Left lung (tissue), 4 donors: ENCODE measurements at regions not wholly inside any gene's neighbourhood (a gene's known extent, or its start where the extent isn't known, plus 50 kb on each side); places are given as distances from the start of the nearest gene placed in this dataset.

Experiments
- ATAC-seq: fragments of 200-7000 bp; cut with Tn5 transposase; one replicate; pipeline ENCODE4 v1.9.1; 2020; ENCODE audit warnings: moderate library complexity
- DNase-seq, 4 donors: peaks; one replicate each; pipeline ENCODE4 v3.0.0-alpha.2; 2013 to 2020
- H3K27ac ChIP-seq, 2 donors: fragments of 200-600 bp; sonication (generic) in 1 of 2; one replicate each; pipeline versions ENCODE4 v1.5.0 to v1.8.0; 2020 to 2021
- H3K27me3 ChIP-seq, 2 donors: fragments of 200-600 bp; sonication (generic) in 1 of 2; one replicate each; pipeline versions ENCODE4 v1.5.0 to v1.8.0; 2020 to 2021
- H3K36me3 ChIP-seq, 2 donors: fragments of 200-600 bp; sonication (generic) in 1 of 2; one replicate each; pipeline versions ENCODE4 v1.5.0 to v1.8.0; 2020 to 2021
- H3K4me1 ChIP-seq, 2 donors: fragments of 200-600 bp; one replicate each; pipeline ENCODE4 v1.8.0; 2021
- H3K4me3 ChIP-seq, 2 donors: fragments of 200-600 bp; sonication (generic) in 1 of 2; one replicate each; pipeline versions ENCODE4 v1.5.0 to v1.8.0; 2020 to 2021; ENCODE audit warnings: mild to moderate bottlenecking in 1 of 2
- H3K9me3 ChIP-seq, 2 donors: fragments of 200-600 bp; sonication (generic) in 1 of 2; one replicate each; pipeline versions ENCODE4 v1.5.0 to v1.8.0; 2020 to 2021
- intact Hi-C, 2 donors: fragments of 100-400 bp; cut with DNase I; formaldehyde crosslinking; loops; one replicate each; pipeline versions ENCODE4 v1.11.2 to v1.14.2; 2022
- TF ChIP-seq, protein P1 (sequence below), 2 donors: fragments of 200-600 bp; sonication (generic) in 1 of 2; IDR thresholded peaks; one replicate each; pipeline versions ENCODE4 v1.5.0 to v1.8.0; 2021; ENCODE audit warnings: antibody characterized with exemption in 2 of 2
- donor health status: DM: no; HTN: yes; CAD: no.
- donor health status: DM: no; HTN: no; CAD: no.

DNA sequence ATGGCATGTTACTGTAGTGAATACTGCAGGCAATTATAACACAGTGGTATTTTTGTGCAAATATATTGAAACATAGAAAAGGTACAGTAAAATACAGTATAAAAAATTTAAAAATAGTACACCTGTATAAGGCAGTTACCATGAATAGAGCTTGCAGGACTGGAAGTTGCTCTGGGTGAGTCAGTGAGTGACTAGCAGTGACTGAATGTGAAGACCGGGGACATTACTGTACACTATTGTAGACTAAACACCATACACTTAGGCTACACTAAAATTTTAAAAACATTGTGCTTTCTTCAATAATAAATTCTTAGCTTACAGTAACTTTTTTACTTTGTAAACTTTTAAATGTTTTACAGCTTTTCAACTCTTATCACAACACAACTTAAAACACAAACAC lies 181.7 kb downstream of the GALC start:
- intact Hi-C loops = no loop called here
- TF ChIP-seq, protein P1, sequence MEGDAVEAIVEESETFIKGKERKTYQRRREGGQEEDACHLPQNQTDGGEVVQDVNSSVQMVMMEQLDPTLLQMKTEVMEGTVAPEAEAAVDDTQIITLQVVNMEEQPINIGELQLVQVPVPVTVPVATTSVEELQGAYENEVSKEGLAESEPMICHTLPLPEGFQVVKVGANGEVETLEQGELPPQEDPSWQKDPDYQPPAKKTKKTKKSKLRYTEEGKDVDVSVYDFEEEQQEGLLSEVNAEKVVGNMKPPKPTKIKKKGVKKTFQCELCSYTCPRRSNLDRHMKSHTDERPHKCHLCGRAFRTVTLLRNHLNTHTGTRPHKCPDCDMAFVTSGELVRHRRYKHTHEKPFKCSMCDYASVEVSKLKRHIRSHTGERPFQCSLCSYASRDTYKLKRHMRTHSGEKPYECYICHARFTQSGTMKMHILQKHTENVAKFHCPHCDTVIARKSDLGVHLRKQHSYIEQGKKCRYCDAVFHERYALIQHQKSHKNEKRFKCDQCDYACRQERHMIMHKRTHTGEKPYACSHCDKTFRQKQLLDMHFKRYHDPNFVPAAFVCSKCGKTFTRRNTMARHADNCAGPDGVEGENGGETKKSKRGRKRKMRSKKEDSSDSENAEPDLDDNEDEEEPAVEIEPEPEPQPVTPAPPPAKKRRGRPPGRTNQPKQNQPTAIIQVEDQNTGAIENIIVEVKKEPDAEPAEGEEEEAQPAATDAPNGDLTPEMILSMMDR (IDR thresholded peaks at IDR 0.05) = no peak
- Histone ChIP-seq H3K27ac (no peak overlapping the region), H3K4me3 (no peak overlapping the region), H3K27me3 (peaks cover 0 to 5% of the 10 kb centered on the region in 2 donors), H3K9me3 (no peaks in the 10 kb centered on the region), H3K36me3 (no peaks in the 10 kb centered on the region), H3K4me1 (no peaks in the 10 kb centered on the region)
- no peak for ATAC-seq
- no peak for DNase-seq

DNA sequence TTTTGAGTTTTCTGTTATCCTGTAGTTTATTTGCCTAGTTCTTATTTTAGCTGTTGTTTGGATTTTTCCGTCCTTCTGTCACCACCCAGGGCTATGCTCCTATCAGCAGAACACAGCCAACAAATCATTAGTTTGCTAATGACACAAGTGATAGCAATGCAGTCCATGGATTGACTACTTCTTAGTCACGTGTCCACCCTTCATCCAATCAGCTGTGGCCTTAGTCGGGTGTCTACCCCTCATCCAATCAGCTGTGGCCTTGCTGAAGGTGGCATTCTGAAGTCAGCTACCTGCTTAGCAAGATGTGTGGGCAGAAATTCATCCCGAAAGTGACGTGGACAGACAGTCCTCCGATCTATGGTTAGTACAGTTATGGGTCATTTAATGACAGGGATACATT lies 182.3 kb downstream of the GALC start:
- H3K4me1 ChIP-seq = no peaks in the 10 kb centered on the region
- H3K36me3 ChIP-seq = no peaks in the 10 kb centered on the region
- no peak overlapping the region for H3K27ac ChIP-seq
- no peak for ATAC-seq
- intact Hi-C loops = no loop called here
- TF ChIP-seq, protein P1 (IDR thresholded peaks at IDR 0.05) = no peak
- no peaks in the 10 kb centered on the region for H3K9me3 ChIP-seq
- no peak overlapping the region for H3K4me3 ChIP-seq
- peaks cover 0 to 5% of the 10 kb centered on the region in 2 donors for H3K27me3 ChIP-seq
- DNase-seq = no peak

DNA sequence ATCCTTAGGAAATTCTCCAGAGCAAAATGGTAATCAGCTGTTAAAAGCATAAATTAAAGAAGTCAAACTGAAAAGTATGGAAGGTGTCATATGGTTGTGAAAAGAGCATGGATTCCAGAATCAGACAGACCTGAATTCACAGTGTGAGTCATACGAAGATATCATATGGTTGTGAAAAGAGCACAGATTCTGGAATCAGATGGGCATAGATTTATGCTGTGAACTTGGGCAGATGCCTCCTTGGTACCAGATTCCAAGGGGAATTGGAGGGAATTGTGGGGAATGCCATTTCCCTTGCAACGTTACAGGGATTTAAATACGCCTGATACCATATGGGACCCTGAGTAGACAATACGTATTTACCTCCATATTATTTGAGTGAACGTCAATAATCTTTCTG lies 183.7 kb downstream of the GALC start:
- Histone ChIP-seq H3K36me3 (no peaks in the 10 kb centered on the region), H3K27ac (no peak overlapping the region), H3K9me3 (no peaks in the 10 kb centered on the region), H3K4me3 (no peak overlapping the region), H3K27me3 (peaks cover 0 to 5% of the 10 kb centered on the region in 2 donors), H3K4me1 (no peaks in the 10 kb centered on the region)
- no peak for DNase-seq
- TF ChIP-seq, protein P1 (IDR thresholded peaks at IDR 0.05) = no peak
- no peak for ATAC-seq
- intact Hi-C loops = no loop called here

DNA sequence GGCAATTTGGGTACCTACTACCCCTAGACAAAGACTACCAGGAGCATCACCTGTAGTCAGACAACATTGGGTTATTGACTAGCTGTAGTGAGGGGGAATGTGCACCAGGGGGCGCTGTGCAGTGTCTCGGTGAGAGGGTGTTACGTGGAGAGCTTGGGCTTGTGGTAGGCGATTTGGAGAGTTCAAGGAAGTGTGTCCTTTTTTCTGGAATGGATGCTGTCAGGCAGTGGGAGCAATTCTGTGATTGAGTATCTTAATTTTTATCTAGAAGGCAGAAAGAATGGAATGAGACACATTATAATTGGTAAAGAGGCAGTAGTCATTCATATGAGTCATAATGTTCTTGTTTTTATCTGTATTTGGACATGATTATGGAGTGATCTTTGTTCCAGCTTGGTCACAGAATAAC lies 187.7 kb downstream of the GALC start:
- TF ChIP-seq, protein P1 (IDR thresholded peaks at IDR 0.05) = peak; percentile 37 to 46
- intact Hi-C loops = no loop called here
- peak; percentile 76 for ATAC-seq

DNA sequence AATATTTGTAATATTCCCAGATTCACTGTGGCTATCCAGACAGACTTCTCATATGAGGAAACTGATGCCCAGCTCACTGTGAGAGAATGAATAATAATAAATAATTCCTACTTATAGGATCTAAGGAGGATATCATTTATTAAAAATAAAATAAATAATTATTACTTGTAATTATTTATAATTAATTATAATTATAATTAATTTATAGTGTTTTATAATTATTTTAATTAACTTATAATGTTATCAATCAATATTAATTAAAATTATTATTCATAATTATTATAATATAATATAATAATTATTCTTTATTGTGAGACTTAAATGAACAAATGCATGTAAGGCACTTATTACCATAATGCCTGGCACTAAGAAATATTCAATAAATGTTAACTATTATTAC lies 192.8 kb downstream of the GALC start:
- no peaks in the 10 kb centered on the region for H3K4me1 ChIP-seq
- no peak overlapping the region for H3K4me3 ChIP-seq
- intact Hi-C loops = no loop called here
- no peaks in the 10 kb centered on the region for H3K36me3 ChIP-seq
- ATAC-seq (no peak), DNase-seq (no peak)
- H3K27ac ChIP-seq = no peak overlapping the region
- TF ChIP-seq, protein P1 (IDR thresholded peaks at IDR 0.05) = no peak
- no peaks in the 10 kb centered on the region for H3K27me3 ChIP-seq
- H3K9me3 ChIP-seq = no peaks in the 10 kb centered on the region

More for the DNA sequence above, 187.7 kb downstream of the GALC start:
- Histone ChIP-seq H3K9me3 (no peaks in the 10 kb centered on the region), H3K27me3 (no peaks in the 10 kb centered on the region), H3K27ac (no peak overlapping the region), H3K4me1 (no peaks in the 10 kb centered on the region), H3K4me3 (no peak overlapping the region), H3K36me3 (no peaks in the 10 kb centered on the region)
- peak in 2 of 4 donors; percentile 9 to 46 for DNase-seq
